GM19438 (cell line): ENCODE measurements at regions not wholly inside any gene's neighbourhood (a gene's known extent, or its start where the extent isn't known, plus 50 kb on each side); places are given as distances from the start of the nearest gene placed in this dataset.
"Not testable (repeated sequence)": the region's sequence is repeated elsewhere in the genome, so short reads cannot be mapped to it uniquely, and the experiment has no call there.

Experiments used
- ATAC-seq: cut with Tn5 transposase; IDR thresholded peaks from one replicate; pipeline ENCODE4 v1.9.1; 2021; ENCODE audit warnings: low read depth; ENCODE audit not compliant: unreplicated experiment

GRCh38 chr4:116202524-116202923 lies 882.9 kb downstream of the TRAM1L1 start:
- no peak for ATAC-seq

DNA sequence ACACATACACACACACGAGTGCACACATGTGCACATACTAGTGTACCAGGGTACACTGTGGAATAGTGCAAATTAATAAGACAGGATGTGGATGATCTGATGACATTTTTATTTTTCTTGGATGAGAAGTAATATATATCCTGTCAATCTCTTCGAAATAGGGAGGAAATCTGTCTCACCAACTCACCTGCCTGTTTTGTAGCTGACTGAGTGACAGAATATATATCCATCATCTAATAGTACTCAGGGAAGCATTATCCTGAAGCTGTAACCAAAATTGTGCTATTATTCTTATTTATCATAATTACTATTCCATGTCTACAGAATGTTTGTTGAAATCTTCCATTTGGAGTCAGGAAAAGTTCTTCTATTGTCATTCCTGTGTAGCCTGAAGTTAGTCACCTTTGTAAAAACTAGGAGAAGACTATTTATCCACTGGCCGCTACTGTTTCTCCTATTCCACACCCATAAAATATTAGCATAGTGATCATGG lies 888.0 kb downstream of the TRAM1L1 start:
- ATAC-seq = no peak

GRCh38 chr4:116183241-116183640 lies 902.1 kb downstream of the TRAM1L1 start:
- ATAC-seq = no peak

DNA sequence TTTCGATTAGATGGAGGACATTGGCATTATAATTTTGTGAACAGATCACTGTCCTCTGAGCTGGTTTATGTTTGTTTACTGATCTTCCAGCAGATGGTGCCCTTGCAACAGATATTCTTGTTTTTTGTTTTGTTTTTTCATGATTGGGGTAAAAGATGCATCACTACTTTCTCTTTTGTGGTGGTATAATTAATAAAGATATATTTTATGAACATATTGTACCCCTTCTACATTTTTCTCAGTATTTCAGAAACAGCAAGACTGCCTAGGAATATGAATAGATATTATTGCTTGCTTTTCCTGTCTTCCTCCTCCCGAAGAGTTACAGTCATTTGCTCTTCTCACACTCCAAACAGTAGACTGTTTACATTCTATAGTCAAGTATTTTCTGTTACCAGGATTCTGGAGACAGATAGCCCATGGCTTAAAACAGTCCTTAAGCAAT lies 905.2 kb downstream of the TRAM1L1 start:
- ATAC-seq = no peak

- not testable (repeated sequence) for ATAC-seq
Measured at GRCh38 chr4:116151371-116151770, 934.0 kb downstream of the TRAM1L1 start.

DNA sequence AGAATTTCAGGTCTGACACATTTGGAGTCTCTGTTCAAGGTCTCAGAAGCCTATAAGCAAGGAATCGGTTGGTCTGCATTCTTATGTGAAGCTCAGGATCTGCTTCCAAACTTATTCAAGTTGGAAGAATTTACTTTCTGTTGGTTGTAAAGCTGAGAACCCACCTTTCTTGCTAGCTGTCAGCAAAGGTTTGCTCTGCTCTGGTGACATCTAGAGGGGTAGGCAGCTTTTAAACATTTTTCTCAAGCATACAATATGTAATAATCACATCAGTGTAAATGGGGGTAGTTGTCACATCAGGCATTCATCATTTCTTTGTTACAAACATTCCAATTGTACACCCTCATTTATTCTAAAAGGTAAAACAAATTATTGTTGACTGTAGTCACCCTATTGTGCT lies 935.2 kb downstream of the TRAM1L1 start:
- no peak for ATAC-seq

DNA sequence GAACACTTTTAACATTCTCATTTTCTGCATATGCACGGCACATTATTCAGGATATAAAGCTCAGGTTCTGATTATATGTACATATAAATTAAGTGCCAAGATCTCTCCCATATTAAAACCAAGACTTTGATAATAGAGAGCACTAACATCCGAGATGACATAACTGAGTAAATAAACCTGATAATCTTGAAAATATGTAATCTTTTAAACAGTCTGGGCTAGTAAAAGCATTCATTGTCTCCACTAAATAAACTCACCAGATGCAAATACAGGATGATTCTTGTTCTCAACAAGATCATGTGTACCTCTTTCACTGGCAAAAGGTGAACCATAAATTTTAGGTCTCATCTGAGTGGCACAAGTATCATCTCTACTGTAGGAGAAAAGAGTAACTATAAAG lies 942.2 kb downstream of the TRAM1L1 start:
- ATAC-seq = no peak

DNA sequence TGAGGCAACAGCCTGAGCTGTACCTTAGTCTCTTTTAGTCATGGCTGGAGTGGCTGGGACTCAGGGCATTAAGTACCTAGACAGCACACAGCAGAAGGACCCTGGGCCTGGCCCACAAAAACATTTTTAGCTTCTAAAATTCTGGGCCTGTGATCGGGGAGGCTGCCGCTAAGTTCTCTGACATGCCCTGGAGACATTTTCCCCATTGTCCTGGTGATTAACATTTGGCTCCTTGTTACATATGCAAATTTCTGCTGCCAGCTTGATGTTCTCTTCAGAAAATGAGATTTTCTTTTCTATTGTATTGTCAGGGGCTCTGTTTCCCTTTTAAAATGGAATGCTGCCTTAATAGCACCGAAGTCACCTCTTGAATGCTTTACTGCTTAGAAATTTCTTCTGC lies 952.4 kb downstream of the TRAM1L1 start:
- ATAC-seq = no peak

- ATAC-seq = no peak
Measured at GRCh38 chr4:116126794-116127193, 958.6 kb downstream of the TRAM1L1 start.

DNA sequence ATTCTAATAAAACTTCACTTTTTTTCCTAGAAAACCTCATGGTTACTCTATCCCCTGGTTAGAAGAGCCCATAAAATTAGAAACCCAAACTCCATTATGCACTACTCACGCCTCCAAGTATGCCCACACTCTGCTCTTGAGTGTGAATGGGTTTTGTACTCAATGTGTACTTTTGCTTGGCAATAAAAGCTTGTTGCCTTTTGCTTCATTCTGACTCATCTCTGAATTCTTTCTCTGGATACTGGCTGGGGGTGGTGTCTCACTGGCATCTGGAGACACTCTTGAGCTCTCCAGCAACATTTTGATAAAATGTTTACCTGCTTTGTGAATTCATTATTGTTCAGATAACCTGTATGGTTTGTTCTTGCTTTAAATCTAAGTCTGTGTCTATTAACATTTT lies 963.3 kb downstream of the TRAM1L1 start:
- no peak for ATAC-seq

DNA sequence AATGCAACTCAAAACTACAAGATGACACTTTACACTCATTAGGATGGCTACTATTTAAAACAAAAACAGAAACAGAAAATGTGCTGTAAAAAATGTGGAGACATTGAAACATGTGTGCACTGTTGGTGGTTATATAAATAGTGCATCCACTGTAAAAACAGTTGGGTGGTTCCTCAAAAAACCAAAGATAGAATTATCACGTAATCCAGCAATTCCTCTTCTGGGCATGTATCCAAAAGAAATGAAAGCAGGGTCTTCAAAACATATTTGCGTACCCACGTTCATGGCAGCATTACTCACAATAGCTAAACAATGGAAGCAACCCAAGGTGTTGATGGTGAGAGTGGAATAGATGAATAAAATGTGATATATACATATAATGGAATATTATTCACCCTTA lies 967.2 kb downstream of the TRAM1L1 start:
- ATAC-seq = no peak

DNA sequence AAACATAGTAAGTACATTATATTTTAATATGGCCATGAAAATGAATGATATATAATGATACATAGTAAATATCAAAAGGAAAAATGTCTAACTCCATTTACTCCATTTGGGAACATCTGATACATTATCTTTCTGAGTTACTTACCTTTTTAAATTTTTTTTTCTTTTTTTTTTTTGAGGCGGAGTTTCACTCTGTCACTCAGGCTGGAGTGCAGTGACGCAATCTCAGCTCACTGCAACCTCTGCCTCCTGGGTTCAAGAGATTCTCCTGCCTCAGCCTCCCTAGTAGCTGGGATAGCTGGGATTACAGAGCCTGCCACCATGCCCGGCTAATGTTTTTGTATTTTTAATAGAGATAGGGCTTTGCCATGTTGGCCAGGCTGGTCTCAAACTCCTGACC lies 972.5 kb downstream of the TRAM1L1 start:
- not testable (repeated sequence) for ATAC-seq

- ATAC-seq = no peak
Measured at GRCh38 chr4:116110713-116111112, 974.7 kb downstream of the TRAM1L1 start.

DNA sequence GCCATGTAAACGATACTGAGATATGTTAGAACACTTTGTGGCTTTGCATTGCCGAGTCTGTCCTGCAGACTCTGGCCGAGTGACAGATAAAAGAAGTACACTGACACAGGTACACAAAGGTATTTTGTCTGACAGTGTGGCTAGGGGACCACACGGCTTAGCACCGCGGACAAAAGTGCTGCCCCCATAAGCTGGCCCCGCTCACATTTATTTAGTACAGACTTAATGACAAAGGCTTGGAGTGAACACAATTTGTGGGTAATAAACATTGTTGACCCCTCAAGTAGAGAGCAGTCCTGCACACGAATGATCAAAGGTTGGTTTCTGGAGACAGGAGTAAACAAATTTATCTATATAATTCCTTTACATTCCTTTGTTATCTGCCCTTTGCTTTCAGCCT lies 976.8 kb downstream of the TRAM1L1 start:
- no peak for ATAC-seq

DNA sequence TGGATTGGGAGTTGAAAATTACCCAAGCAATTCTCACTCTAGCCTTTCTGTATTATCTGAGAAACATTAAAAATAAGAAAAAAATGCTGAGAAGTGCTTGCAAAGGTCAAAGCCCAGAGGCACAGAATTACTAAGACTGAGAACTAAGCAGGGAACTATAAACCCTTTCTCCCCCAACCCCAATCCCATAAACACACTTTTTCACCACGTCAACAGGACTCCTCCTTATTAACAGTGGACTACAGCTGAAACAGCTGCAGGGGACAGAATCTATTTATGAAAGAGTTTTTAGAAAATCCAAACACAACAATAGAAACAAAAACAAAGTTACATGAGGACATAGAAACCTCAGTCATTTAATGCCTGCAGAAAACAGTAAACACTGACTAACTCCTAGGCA lies 984.1 kb downstream of the TRAM1L1 start:
- ATAC-seq = no peak

DNA sequence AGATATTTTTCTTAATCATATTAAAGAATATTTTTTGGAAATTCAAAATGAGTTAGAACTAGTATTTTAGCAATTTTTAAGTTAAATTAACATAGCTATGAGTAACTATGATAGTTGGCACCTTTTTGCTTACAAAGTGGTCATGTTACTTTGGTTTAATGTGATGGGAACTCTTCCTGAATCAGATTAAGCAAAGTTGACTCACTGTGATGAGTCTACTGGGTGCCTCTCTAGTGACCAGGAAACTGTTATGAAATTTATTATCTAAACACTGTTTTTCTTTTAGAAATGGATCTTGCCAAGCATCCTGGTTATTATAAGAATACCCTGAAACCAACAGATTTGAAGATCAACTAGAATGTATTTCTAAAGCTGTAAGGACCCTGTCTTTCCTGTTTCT lies 985.8 kb downstream of the TRAM1L1 start:
- no peak for ATAC-seq

DNA sequence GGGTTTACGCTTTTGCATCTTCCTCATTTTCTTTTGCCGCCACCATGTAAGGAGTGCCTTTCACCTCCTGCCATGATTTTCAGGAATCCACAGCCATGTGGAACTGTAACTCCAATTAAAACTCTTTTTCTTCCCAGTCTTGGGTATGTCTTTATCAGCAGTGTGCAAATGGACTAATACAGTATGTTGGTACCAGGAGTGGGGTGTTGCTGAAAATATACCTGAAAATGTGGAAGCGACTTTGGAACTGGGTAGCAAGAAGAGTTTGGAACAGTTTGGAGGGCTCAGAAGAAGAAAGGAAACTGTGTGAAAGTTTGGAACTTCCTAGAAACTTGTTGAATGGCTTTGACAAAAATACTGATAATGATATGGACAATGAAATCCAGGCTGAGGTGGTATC lies 983.9 kb upstream of the NDST4 start:
- not testable (repeated sequence) for ATAC-seq

GRCh38 chr4:116092961-116093360 lies 979.5 kb upstream of the NDST4 start:
- no peak for ATAC-seq

GRCh38 chr4:116088771-116089170 lies 975.4 kb upstream of the NDST4 start:
- no peak for ATAC-seq

DNA sequence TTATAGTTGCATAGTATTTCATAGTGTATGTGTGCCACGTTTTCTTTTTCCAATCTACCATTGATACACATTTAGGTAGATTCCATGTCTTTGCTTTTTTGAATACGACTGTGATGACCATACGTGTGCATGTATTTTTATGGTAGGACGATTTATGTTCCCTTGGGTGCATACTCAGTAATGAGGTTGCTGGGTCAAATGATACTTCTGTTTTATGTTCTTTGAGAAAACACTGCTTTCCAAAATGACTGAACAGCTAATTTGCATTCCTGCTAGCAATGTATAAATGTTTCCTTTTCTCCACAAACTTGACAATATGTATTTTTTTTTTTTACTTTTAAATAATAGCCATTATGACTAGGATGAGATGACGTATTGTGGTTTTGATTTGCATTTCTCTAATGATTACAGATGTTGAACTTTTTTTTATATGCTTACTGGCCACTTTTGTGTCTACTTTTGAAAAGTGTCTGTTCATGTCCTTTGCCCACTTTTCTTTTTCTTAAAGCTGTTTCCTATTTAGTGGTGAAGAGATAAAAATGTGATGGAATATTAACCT lies 969.5 kb upstream of the NDST4 start:
- no peak for ATAC-seq

- ATAC-seq = no peak
Measured at GRCh38 chr4:116073051-116073450, 959.6 kb upstream of the NDST4 start.

DNA sequence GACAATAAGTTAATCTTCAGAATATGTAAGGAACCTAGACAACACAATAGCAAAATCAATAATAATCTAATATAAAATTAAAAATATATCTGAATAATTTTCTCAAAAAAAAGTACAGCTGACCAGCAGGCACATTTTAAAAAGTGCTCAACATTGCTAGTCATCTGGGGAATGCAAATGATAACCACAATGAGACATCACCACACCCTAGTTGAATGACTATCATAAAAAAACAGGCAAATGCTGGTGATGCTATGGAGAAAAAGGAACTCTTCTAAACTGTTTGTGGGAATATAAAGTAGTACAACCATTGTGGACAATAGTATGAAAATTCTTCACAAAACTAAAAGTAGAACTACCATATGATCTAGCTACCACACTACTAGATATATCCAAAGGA lies 956.9 kb upstream of the NDST4 start:
- ATAC-seq = no peak

DNA sequence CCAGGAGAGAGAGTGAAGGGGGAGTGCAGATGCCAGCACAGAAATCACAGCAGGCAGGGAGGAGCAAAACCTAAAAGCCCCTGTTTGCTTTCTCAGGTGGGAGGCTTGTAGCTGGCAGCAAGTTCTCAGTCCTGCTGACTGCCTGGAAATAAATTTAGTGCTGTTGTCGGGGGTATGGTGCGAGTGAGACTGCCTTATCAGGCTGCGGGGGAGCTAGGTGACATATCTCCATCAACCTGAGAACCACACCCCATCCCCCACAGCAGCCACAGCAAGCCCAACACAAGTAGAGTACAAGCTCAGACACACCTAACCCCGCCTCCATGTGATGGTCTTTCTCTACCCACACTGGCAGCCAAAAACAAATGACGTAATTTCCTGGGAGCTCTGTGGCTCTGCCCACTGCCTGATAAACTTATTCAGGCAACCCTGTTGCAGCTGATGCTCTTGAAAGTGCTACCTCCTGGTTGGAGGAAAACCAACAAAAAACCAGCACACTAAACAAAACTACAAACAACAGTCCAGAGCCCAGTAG lies 953.4 kb upstream of the NDST4 start:
- no peak for ATAC-seq
